ENCODE measurements at regions not wholly inside any gene's neighbourhood (a gene's known extent, or its start where the extent isn't known, plus 50 kb on each side); places are given as distances from the start of the nearest gene placed in this dataset.
"Not testable (repeated sequence)": the region's sequence is repeated elsewhere in the genome, so short reads cannot be mapped to it uniquely, and the experiment has no call there.

GRCh38 chr2:111315188-111315917, 194.6 kb downstream of the BCL2L11 start:
- not testable (repeated sequence) for FAIRE-seq; DNase-seq (ENCODE audit: low spot score)

- FAIRE-seq; DNase-seq (ENCODE audit: low spot score): not testable (repeated sequence)
Measured at GRCh38 chr2:111316221-111316741, 195.6 kb downstream of the BCL2L11 start.

- DNase-seq (ENCODE audit: low spot score): not testable (repeated sequence)
- FAIRE-seq: peak; percentile 5
Measured at GRCh38 chr2:111316881-111317549, 196.3 kb downstream of the BCL2L11 start.

- DNase-seq (ENCODE audit: low spot score): not testable (repeated sequence)
Measured at GRCh38 chr2:111319552-111319951, 198.8 kb downstream of the BCL2L11 start.

GRCh38 chr2:111320264-111320663, 199.6 kb downstream of the BCL2L11 start:
- FAIRE-seq; DNase-seq (ENCODE audit: low spot score): not testable (repeated sequence)

More at GRCh38 chr2:111319552-111319951, 198.8 kb downstream of the BCL2L11 start:
- FAIRE-seq: not testable (repeated sequence)

GRCh38 chr2:111320965-111321364, 200.3 kb downstream of the BCL2L11 start:
- DNase-seq (ENCODE audit: low spot score); FAIRE-seq: not testable (repeated sequence)

- not testable (repeated sequence) for DNase-seq (ENCODE audit: low spot score); FAIRE-seq
Measured at GRCh38 chr2:111323384-111323783, 202.7 kb downstream of the BCL2L11 start.

- FAIRE-seq; DNase-seq (ENCODE audit: low spot score): not testable (repeated sequence)
Measured at GRCh38 chr2:111327726-111328125, 207.0 kb downstream of the BCL2L11 start.

GRCh38 chr2:111329309-111329708, 208.6 kb downstream of the BCL2L11 start:
- not testable (repeated sequence) for DNase-seq (ENCODE audit: low spot score); FAIRE-seq

- not testable (repeated sequence) for FAIRE-seq; DNase-seq (ENCODE audit: low spot score)
Measured at GRCh38 chr2:111331099-111331724, 210.5 kb downstream of the BCL2L11 start.

GRCh38 chr2:111335220-111335907, 214.7 kb downstream of the BCL2L11 start:
- not testable (repeated sequence) for DNase-seq (ENCODE audit: low spot score)

GRCh38 chr2:111338474-111338873, 217.8 kb downstream of the BCL2L11 start:
- FAIRE-seq; DNase-seq (ENCODE audit: low spot score): not testable (repeated sequence)

More at GRCh38 chr2:111335220-111335907, 214.7 kb downstream of the BCL2L11 start:
- not testable (repeated sequence) for FAIRE-seq

- FAIRE-seq: peak; percentile 9
Measured at GRCh38 chr2:111339476-111339875, 218.8 kb downstream of the BCL2L11 start.

GRCh38 chr2:111344590-111344989, 223.9 kb downstream of the BCL2L11 start:
- DNase-seq (ENCODE audit: low spot score); FAIRE-seq: not testable (repeated sequence)

More at GRCh38 chr2:111339476-111339875, 218.8 kb downstream of the BCL2L11 start:
- DNase-seq (ENCODE audit: low spot score): not testable (repeated sequence)

- FAIRE-seq; DNase-seq (ENCODE audit: low spot score): not testable (repeated sequence)
Measured at GRCh38 chr2:111345439-111345838, 224.7 kb downstream of the BCL2L11 start.

GRCh38 chr2:111346018-111346930, 225.6 kb downstream of the BCL2L11 start:
- DNase-seq (ENCODE audit: low spot score); FAIRE-seq: not testable (repeated sequence)

GRCh38 chr2:111347695-111348094, 227.0 kb downstream of the BCL2L11 start:
- FAIRE-seq: not testable (repeated sequence)

GRCh38 chr2:111348316-111348715, 227.6 kb downstream of the BCL2L11 start:
- FAIRE-seq; DNase-seq (ENCODE audit: low spot score): not testable (repeated sequence)

More at GRCh38 chr2:111347695-111348094, 227.0 kb downstream of the BCL2L11 start:
- not testable (repeated sequence) for DNase-seq (ENCODE audit: low spot score)
